Neutrophil (primary cell): ENCODE measurements at regions not wholly inside any gene's neighbourhood (a gene's known extent, or its start where the extent isn't known, plus 50 kb on each side); places are given as distances from the start of the nearest gene placed in this dataset.

Source experiments
- H3K27ac ChIP-seq: fragments of 200-600 bp; sonication (generic); 2 replicates; pipeline ENCODE4 v1.5.1; 2016; ENCODE audit warnings: mild to moderate bottlenecking, moderate library complexity
- H3K27me3 ChIP-seq: fragments of 200-600 bp; sonication (generic); 2 replicates; pipeline ENCODE4 v1.6.0; 2016; ENCODE audit warnings: mild to moderate bottlenecking
- H3K36me3 ChIP-seq: fragments of 200-600 bp; sonication (generic); 2 replicates; pipeline ENCODE4 v1.5.1; 2017
- H3K4me1 ChIP-seq, 2 experiments: fragments of 200-600 bp in 1 of 2; sonication (generic) in 1 of 2; 1 replicate in 1 of 2; 2 replicates in 1 of 2; pipeline versions ENCODE4 v1.5.1 to v1.6.1; 2013 to 2016; ENCODE audit warnings: low read depth in 1 of 2, low read length in 1 of 2, mild to moderate bottlenecking in 1 of 2, moderate library complexity in 1 of 2; ENCODE audit not compliant: control insufficient read depth in 1 of 2, insufficient read depth in 1 of 2
- H3K4me3 ChIP-seq, 2 experiments: fragments of 200-600 bp in 1 of 2; sonication (generic) in 1 of 2; 1 replicate in 1 of 2; 2 replicates in 1 of 2; pipeline ENCODE4 v1.5.1; 2013 to 2016; ENCODE audit warnings: low read depth in 1 of 2, low read length in 1 of 2, mild to moderate bottlenecking in 1 of 2, moderate library complexity in 1 of 2
- H3K9me3 ChIP-seq: fragments of 200-600 bp; sonication (generic); 2 replicates; pipeline ENCODE4 v1.5.1; 2016
- TF ChIP-seq, protein P1 (sequence below): fragments of 200-600 bp; sonication (generic); IDR thresholded peaks from 2 replicates; pipeline ENCODE4 v1.5.1; 2016; ENCODE audit warnings: antibody characterized with exemption

DNA sequence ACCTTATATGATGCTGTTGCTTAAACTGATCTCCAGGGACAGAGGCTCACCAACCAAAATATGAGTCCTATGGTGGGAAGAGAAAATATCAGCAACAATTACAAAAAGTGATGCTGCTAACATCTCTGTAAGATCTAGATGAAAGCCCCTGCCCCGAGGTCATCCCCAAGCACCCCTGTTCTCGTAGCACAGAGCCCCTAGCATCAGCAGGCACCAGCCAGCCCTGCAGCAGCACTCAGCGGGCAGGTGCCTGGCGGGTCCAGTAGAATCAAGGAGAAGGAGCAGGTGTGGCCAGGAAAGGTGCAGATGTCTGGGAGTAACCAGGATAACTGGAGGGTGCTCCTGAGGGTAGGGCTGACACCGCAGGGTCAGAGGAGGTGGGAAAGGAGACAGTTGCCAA, 474.2 kb upstream of the MYT1L start:
- Histone ChIP-seq H3K9me3 (no peaks in the 10 kb centered on the region), H3K27me3 (no peaks in the 10 kb centered on the region), H3K27ac (no peak overlapping the region), H3K36me3 (no peaks in the 10 kb centered on the region), H3K4me1 (no peaks in the 10 kb centered on the region), H3K4me3 (no peak overlapping the region)
- TF ChIP-seq, protein P1, sequence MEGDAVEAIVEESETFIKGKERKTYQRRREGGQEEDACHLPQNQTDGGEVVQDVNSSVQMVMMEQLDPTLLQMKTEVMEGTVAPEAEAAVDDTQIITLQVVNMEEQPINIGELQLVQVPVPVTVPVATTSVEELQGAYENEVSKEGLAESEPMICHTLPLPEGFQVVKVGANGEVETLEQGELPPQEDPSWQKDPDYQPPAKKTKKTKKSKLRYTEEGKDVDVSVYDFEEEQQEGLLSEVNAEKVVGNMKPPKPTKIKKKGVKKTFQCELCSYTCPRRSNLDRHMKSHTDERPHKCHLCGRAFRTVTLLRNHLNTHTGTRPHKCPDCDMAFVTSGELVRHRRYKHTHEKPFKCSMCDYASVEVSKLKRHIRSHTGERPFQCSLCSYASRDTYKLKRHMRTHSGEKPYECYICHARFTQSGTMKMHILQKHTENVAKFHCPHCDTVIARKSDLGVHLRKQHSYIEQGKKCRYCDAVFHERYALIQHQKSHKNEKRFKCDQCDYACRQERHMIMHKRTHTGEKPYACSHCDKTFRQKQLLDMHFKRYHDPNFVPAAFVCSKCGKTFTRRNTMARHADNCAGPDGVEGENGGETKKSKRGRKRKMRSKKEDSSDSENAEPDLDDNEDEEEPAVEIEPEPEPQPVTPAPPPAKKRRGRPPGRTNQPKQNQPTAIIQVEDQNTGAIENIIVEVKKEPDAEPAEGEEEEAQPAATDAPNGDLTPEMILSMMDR, result no peak

DNA sequence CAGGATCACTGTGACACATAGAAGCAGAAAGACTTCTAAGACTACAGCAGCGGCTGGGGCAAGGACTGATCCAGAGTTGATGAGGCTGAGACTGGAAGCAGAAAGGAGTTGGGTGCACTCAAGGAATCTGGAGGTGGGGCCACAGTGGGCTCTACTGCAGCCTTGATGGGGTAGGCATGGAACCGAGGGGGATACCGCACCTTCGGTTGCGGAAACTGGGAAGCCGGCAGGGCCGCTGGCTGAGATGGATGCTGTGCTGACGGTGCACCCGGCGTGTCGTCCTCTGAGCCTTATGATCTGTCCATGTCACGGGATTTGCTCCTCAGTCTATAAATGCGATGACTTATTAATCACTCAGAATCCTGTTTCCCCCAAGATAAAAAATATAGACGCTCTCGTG, 473.5 kb upstream of the MYT1L start:
- Histone ChIP-seq H3K4me3 (no peak overlapping the region), H3K4me1 (no peaks in the 10 kb centered on the region), H3K27me3 (no peaks in the 10 kb centered on the region), H3K36me3 (no peaks in the 10 kb centered on the region), H3K27ac (no peak overlapping the region), H3K9me3 (no peaks in the 10 kb centered on the region)
- TF ChIP-seq, protein P1, result no peak

DNA sequence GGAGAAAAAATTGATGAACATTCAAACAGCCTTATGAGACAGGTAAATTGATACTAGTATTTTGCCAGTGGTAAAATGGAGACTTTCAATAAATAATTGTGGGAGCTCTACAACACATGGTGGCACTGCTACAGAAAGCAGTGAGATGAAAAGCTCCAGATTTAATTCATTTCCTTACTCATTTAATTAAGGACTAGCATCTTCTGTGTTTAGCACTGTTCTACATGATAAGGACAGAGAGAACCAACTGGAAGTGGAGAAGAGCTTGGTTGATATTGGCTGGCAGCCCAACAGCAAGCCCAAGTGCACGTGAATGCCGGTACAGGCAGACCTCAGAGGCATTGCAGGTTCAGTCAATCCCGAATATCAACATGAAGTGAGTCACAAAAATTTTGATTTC, 470.4 kb upstream of the MYT1L start:
- Histone ChIP-seq H3K4me1 (no peaks in the 10 kb centered on the region), H3K9me3 (no peaks in the 10 kb centered on the region), H3K27me3 (no peaks in the 10 kb centered on the region), H3K27ac (no peak overlapping the region), H3K36me3 (no peaks in the 10 kb centered on the region), H3K4me3 (no peak overlapping the region)
- TF ChIP-seq, protein P1, result no peak

DNA sequence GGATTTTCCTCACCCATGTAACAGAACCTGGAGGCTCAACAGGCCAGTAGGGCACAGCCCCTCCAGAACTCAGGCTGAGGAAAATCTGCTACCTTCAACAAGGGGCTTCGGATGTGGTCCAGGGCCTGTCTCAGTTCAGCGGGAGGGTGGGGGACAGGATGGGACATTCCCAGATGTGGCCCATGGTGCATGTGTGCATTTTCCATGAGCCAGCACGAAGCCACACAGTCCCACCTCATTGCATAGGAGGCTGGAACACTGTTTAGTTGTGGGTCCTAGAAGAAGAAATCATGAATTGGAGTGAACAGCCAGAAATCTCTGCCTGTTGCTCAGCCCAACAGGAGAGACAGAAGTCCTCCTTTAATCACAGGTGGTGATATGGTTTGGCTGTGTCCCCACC, 469.6 kb upstream of the MYT1L start:
- H3K4me1 ChIP-seq, result no peaks in the 10 kb centered on the region
- H3K27ac ChIP-seq, result no peak overlapping the region
- H3K27me3 ChIP-seq, result no peaks in the 10 kb centered on the region
- TF ChIP-seq, protein P1, result no peak
- H3K4me3 ChIP-seq, result no peak overlapping the region
- no peaks in the 10 kb centered on the region for H3K9me3 ChIP-seq
- H3K36me3 ChIP-seq, result no peaks in the 10 kb centered on the region

DNA sequence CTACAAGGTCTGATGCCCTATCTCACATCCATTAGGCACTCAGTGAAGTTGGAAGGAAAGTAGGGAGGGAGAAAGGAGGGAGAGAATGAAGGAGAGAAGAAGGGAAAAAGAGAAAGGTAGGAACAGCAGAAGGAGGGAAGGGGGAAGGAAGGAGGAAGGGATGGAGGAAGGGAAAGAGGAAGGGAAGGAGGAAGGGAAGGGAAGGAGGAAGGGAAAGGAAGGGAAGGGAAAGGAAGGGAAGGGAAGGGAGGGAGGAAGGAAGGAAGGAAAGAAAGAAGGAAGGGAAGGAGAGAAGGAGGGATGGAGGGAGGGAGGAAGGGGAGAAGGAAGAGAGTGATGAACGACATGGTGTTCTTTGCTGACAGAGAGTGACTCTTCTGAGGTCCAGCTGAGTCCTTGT, 468.9 kb upstream of the MYT1L start:
- H3K9me3 ChIP-seq, result no peaks in the 10 kb centered on the region
- H3K4me3 ChIP-seq, result no peak overlapping the region
- H3K27me3 ChIP-seq, result no peaks in the 10 kb centered on the region
- H3K36me3 ChIP-seq, result no peaks in the 10 kb centered on the region
- H3K27ac ChIP-seq, result no peak overlapping the region
- TF ChIP-seq, protein P1, result no peak
- no peaks in the 10 kb centered on the region for H3K4me1 ChIP-seq

DNA sequence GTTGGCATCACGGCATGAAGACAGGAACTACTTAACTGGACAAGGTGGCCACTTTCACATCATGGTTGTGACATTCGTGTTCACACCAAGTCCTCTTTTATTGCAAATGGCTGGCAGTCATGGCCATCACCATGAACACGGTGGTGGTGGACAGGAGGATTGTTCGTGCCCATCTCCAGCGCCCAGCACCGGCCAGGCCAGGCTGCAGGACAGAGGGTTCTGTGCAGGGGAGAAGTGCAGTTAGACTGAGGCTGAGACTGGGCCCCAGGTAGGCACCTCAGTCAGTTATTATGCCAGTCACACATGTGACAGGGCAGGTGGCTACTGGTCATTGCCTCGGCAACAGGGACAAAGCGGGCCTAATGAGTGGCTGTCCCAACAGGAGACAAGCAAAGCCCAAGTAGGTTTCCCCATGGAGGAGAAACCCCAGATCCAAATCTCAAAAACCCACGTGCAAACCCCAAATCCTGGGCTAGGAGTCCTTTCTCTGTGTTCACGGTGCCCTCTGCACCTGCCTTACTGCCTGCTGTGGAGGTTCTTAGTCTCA, 468.1 kb upstream of the MYT1L start:
- H3K9me3 ChIP-seq, result no peaks in the 10 kb centered on the region
- no peaks in the 10 kb centered on the region for H3K27me3 ChIP-seq
- no peak overlapping the region for H3K27ac ChIP-seq
- TF ChIP-seq, protein P1, result no peak
- no peaks in the 10 kb centered on the region for H3K4me1 ChIP-seq
- H3K36me3 ChIP-seq, result no peaks in the 10 kb centered on the region
- H3K4me3 ChIP-seq, result no peak overlapping the region
